HG03108 (cell line): ENCODE measurements at regions not wholly inside any gene's neighbourhood (a gene's known extent, or its start where the extent isn't known, plus 50 kb on each side); places are given as distances from the start of the nearest gene placed in this dataset.

Experiments
- ATAC-seq: cut with Tn5 transposase; IDR thresholded peaks from one replicate; pipeline ENCODE4 v1.9.1; 2021; ENCODE audit warnings: moderate library complexity; ENCODE audit not compliant: unreplicated experiment

- no peak for ATAC-seq
These were observed 921.9 kb downstream of the QKI start for GRCh38 chr6:164336455-164336854.

GRCh38 chr6:164331026-164331425 lies 916.5 kb downstream of the QKI start:
- no peak for ATAC-seq

GRCh38 chr6:164325168-164325567 lies 910.6 kb downstream of the QKI start:
- ATAC-seq, result no peak

DNA sequence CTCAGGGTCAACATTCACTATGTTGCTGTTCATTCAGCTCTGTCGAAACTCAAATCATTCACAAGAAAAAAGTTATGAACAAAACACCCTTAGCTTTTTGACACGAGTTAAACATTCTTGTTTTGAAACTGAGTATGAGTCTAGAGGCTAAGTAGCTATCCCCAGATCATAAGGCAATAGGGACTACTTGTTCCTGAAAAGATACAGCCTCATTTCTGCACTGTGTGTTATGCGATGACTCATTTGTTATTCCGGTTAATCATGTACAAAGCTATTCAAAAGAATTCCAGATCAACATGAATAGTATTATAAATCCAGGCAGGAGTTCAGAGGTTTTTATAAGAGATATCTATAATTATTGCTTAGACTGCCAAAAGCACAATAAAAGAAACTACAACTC lies 908.0 kb downstream of the QKI start:
- ATAC-seq, result no peak

DNA sequence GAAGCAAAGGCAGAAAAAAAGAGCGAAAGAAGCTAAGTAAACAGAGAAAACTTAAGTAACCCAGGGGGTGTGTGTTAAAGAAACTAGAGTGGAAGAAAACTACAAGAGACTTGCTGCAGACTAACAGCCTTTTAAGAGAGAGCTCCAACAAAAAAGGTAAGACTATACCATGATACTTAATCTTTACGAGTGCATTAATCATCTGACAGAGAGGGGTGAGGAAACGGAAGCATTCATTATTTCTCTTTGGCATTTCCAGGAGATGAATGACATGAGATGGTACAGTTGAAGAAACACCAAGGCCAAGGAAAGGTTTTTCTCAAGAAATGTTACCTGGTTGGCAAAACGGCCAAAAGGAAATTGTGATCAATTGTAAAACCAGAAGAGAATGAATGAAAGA lies 906.8 kb downstream of the QKI start:
- no peak for ATAC-seq

GRCh38 chr6:164315376-164315775 lies 900.9 kb downstream of the QKI start:
- no peak for ATAC-seq

- ATAC-seq, result no peak
These were observed 893.8 kb downstream of the QKI start for GRCh38 chr6:164308339-164308738.

DNA sequence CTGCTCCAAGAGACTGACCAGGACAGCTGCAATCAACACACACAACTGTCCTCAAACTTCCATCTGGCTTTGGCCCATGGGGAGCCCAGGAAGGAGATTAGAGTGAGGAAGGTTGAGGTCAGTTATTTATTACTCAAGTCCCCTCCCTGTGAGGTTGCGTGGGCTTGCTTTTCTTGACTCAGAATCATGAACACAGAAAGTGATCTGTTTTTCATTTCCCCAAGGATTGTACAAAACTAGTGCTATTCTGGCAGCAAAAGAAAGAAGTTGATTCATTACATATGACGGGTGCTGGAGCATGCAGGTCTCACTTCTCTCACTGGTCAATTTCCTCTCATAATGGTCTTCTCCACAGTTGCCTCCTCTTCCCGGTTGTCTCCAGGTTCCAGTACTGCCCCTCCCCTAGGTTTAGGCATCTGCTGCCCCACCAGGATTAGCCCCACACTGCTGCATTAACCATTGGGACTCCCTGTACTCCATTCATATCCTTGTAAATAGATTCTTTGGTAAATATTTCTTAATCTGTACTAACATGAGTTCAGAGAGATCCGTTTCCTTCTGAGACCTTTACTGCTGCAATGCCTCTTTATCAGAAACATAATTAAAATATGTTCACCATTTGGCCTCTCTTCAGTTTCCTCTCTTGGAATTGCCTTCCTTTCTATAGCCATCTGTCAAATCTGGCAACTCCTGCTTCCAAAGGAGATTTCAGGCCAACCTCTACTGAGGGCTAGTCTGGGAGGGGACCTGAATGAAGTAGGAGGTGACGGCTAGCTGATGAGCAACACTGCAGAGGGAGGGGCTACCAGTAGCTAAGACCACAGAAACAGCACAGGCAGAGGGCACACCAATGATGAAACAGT lies 888.8 kb downstream of the QKI start:
- no peak for ATAC-seq

GRCh38 chr6:164296411-164296810 lies 881.9 kb downstream of the QKI start:
- ATAC-seq, result no peak

DNA sequence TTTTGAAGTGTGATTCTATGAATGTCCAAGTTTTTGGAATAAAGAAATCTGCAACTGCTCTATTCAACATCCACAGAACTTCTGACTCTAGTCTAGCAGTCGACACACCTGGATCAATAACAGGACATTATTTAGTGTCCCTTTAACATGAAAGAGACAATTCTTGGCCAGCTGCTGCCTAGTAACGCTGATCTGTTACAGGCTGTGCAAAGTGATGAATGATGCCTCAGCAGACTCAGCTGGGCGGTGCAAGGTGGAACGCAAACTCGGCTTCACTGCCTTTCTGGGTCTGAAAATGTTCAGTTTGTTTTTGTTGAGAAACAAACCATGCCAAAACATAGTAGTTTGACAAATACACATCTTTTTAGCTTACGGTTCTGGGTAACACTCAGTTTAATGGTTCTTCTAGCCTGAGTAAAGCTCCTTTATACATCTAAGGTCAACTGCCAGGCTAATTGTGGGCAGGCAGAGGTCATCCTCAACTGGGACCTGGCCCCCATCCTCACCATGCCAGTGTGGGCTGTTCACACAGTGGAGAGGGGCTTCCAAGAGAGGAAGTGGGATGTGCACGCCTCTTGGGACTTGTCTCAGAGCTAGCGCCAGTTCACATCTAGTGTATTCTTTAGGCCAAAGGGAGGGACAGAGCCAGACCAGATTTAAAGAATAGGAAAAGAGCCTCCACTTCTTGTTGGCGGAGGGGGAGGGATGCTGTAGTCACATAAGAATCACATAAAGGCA lies 879.7 kb downstream of the QKI start:
- ATAC-seq, result no peak

GRCh38 chr6:164291224-164291623 lies 876.7 kb downstream of the QKI start:
- no peak for ATAC-seq

DNA sequence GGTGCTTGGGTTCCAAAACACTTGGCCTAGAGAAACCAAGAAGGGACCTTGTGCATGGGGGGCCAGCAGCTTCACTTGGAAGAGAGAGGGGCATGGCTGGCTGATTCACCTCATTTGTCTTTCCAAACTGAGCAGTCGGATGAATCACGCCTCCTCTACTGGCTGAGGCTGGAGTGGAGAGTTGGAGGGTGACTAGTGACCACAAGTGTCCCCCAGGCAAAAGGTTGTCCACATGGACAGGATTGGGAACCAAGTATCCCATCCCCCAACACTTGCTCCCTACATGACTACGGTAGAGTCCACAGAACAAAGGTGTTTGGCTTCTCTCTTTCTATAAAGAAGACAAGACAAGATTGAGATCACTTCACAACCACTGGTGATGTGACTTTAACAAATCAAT lies 875.6 kb downstream of the QKI start:
- ATAC-seq, result no peak

DNA sequence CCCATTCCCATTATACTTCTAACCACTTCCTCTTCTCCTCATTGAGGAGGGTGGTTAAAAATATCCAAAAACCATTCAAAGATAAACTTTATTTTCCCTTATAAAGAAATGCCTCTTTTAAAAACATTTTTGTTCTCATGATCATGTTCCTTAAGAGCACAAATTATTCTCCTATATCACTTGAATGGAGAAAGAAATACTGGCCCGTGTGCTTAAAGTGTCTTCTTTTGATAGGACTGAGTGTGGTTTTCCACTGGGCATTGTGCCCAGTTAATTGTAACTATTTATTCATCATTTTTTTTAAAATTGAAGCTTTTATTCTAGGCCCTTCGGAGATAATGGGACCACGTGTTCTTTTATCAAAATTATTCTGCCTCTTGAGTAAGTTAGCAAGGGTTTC lies 871.5 kb downstream of the QKI start:
- no peak for ATAC-seq

- ATAC-seq, result no peak
These were observed 869.1 kb downstream of the QKI start for GRCh38 chr6:164283574-164283973.

DNA sequence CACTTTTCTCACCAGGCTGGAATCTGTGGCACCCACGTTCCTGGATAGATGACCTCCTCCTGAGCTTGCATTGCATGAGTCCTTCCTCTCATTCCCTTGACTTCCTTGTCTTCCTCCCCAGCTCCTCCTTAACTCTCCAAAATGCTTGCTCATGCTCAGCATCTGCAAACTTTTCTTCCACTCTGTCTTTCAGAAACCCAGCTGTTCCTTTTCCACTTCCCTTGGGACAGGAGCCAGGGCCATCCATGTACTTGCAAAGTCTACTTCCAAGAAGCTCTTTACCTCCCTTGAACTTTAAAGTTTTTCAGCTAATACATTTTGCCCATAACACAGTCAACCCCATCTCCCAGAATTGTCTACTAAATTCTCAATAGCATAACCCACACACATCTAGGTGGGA lies 861.7 kb downstream of the QKI start:
- ATAC-seq, result no peak

DNA sequence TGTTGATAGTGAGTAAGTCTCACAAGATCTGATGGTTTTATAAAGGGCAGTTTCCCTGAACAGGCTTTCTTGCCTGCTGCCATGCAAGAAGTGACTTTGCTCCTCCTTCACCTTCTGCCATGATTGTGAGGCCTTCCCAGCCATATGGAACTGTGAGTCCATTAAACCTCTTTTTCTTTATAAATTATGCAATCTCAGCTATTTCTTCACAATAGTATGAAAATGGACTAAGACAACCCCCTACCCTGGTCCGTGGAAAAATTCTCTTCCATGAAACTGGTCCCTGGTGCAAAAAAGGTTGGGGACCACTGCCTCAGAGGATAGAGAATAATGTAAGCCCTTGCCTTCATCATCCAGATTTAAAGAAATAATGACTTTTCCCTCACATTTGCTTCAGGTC lies 861.3 kb downstream of the QKI start:
- no peak for ATAC-seq

DNA sequence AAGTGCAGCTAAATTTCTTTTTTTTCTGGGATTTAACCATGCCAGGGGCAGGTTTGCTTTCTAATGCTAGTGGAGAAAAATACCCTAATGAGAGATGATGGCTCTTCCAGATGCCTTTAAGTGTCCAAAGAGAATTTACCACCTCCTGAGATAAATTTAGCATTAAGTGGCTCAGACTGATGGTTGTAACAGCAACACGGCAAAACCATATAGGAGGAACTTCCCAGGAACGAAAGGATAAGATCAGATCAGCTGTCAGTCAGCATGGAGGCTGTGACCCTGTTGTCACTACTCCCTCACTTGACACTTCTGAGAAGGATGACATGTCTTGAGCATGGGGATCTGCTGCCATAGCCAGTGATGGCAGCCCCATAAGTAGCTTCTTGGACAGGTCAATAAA lies 860.0 kb downstream of the QKI start:
- no peak for ATAC-seq

GRCh38 chr6:164273491-164273890 lies 859.0 kb downstream of the QKI start:
- ATAC-seq, result no peak

GRCh38 chr6:164266851-164267250 lies 852.3 kb downstream of the QKI start:
- no peak for ATAC-seq

- ATAC-seq, result no peak
These were observed 847.8 kb downstream of the QKI start for GRCh38 chr6:164262348-164262747.

GRCh38 chr6:164258421-164258820 lies 843.9 kb downstream of the QKI start:
- no peak for ATAC-seq

DNA sequence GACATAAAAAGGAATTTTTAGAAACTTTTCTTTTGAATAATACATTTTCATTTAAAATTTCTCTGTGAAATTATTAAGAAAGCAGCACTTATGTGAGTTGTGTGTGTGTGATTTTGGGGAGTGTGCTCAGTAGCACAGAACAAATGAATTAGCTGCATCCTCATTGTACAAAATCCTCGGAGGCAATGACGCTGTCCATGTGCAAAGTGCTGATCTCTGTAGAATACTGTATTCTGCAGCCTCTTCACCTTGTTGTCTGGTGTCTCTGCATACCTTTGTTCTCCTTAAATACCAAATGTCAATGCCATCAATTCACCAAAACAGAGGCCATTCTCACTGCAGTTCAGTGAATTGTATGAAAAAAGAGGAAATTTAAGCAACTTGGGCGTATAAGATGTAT lies 838.4 kb downstream of the QKI start:
- ATAC-seq, result no peak
